ENCODE measurements at regions not wholly inside any gene's neighbourhood (a gene's known extent, or its start where the extent isn't known, plus 50 kb on each side); places are given as distances from the start of the nearest gene placed in this dataset.
A peak's percentile ranks its signal among the peaks of the same experiment; 100 is the strongest.

GRCh38 chr20:43309266-43309665 is 119.6 kb upstream of the PTPRT start:
- DNase-seq (ENCODE audit: low spot score) = no peak
- TF ChIP-seq MAX (IDR thresholded peaks at IDR 0.05) (no peak), NR2F2 (IDR thresholded peaks at IDR 0.05) (no peak), JUND (IDR thresholded peaks at IDR 0.05) (no peak), TAF1 (conservative IDR thresholded peaks at IDR 0.05) (no peak), HNF4A (conservative IDR thresholded peaks at IDR 0.05) (no peak), GABPA (IDR thresholded peaks at IDR 0.05 in 1 of 2, conservative IDR thresholded peaks at IDR 0.05 in 1 of 2) (no peak), FOXA1 (IDR thresholded peaks at IDR 0.05) (no peak), HNF4G (IDR thresholded peaks at IDR 0.05) (no peak), ATF3 (IDR thresholded peaks at IDR 0.05) (no peak), REST (IDR thresholded peaks at IDR 0.05) (no peak), RXRA (IDR thresholded peaks at IDR 0.05) (no peak), RAD21 (IDR thresholded peaks at IDR 0.05) (no peak), SP1 (IDR thresholded peaks at IDR 0.05) (no peak), YY1 (IDR thresholded peaks at IDR 0.05) (no peak), EGR1 (IDR thresholded peaks at IDR 0.05; ENCODE audit: low read depth in 2 of 2) (no peak)
- TF ChIP-seq, protein P1, sequence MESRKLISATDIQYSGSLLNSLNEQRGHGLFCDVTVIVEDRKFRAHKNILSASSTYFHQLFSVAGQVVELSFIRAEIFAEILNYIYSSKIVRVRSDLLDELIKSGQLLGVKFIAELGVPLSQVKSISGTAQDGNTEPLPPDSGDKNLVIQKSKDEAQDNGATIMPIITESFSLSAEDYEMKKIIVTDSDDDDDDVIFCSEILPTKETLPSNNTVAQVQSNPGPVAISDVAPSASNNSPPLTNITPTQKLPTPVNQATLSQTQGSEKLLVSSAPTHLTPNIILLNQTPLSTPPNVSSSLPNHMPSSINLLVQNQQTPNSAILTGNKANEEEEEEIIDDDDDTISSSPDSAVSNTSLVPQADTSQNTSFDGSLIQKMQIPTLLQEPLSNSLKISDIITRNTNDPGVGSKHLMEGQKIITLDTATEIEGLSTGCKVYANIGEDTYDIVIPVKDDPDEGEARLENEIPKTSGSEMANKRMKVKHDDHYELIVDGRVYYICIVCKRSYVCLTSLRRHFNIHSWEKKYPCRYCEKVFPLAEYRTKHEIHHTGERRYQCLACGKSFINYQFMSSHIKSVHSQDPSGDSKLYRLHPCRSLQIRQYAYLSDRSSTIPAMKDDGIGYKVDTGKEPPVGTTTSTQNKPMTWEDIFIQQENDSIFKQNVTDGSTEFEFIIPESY (IDR thresholded peaks at IDR 0.05) = no peak
- TF ChIP-seq, protein P2, sequence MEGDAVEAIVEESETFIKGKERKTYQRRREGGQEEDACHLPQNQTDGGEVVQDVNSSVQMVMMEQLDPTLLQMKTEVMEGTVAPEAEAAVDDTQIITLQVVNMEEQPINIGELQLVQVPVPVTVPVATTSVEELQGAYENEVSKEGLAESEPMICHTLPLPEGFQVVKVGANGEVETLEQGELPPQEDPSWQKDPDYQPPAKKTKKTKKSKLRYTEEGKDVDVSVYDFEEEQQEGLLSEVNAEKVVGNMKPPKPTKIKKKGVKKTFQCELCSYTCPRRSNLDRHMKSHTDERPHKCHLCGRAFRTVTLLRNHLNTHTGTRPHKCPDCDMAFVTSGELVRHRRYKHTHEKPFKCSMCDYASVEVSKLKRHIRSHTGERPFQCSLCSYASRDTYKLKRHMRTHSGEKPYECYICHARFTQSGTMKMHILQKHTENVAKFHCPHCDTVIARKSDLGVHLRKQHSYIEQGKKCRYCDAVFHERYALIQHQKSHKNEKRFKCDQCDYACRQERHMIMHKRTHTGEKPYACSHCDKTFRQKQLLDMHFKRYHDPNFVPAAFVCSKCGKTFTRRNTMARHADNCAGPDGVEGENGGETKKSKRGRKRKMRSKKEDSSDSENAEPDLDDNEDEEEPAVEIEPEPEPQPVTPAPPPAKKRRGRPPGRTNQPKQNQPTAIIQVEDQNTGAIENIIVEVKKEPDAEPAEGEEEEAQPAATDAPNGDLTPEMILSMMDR (IDR thresholded peaks at IDR 0.05; ENCODE audit: low read depth, low read length, missing input control) = no peak
- Histone ChIP-seq H3K4me1 (ENCODE audit: control insufficient read depth in 4 of 4, insufficient read depth in 4 of 4, low read length in 3 of 4) (no peaks in the 10 kb centered on the region), H3K36me3 (ENCODE audit: control insufficient read depth in 4 of 4, insufficient read depth in 3 of 4, low read depth in 1 of 4, low read length in 3 of 4) (no peaks in the 10 kb centered on the region), H3K9me3 (ENCODE audit: control insufficient read depth in 4 of 4, low read length in 3 of 4) (peaks cover 0 to 10% (median 2%) of the 10 kb centered on the region in 4 donors), H3K4me3 (ENCODE audit: low read depth in 1 of 3, low read length in 3 of 3) (no peak overlapping the region), H3K9ac (ENCODE audit: low read depth in 1 of 2, low read length in 2 of 2) (no peak overlapping the region), H3K27me3 (ENCODE audit: control insufficient read depth in 4 of 4, insufficient read depth in 4 of 4, low read length in 3 of 4) (no peaks in the 10 kb centered on the region), H3K27ac (ENCODE audit: low read depth in 1 of 2, low read length in 2 of 2) (no peak overlapping the region)

GRCh38 chr20:43306837-43307236 is 117.1 kb upstream of the PTPRT start:
- Histone ChIP-seq H3K4me1 (ENCODE audit: control insufficient read depth in 4 of 4, insufficient read depth in 4 of 4, low read length in 3 of 4) (no peaks in the 10 kb centered on the region), H3K4me3 (ENCODE audit: low read depth in 1 of 3, low read length in 3 of 3) (no peak overlapping the region), H3K27me3 (ENCODE audit: control insufficient read depth in 4 of 4, insufficient read depth in 4 of 4, low read length in 3 of 4) (no peaks in the 10 kb centered on the region), H3K36me3 (ENCODE audit: control insufficient read depth in 4 of 4, insufficient read depth in 3 of 4, low read depth in 1 of 4, low read length in 3 of 4) (no peaks in the 10 kb centered on the region), H3K27ac (ENCODE audit: low read depth in 1 of 2, low read length in 2 of 2) (no peak overlapping the region), H3K9ac (ENCODE audit: low read depth in 1 of 2, low read length in 2 of 2) (no peak overlapping the region), H3K9me3 (ENCODE audit: control insufficient read depth in 4 of 4, low read length in 3 of 4) (peaks cover 0 to 10% (median 2%) of the 10 kb centered on the region in 4 donors)
- DNase-seq (ENCODE audit: low spot score) = no peak
- TF ChIP-seq HNF4A (conservative IDR thresholded peaks at IDR 0.05) (no peak), EGR1 (IDR thresholded peaks at IDR 0.05; ENCODE audit: low read depth in 2 of 2) (no peak), FOXA1 (IDR thresholded peaks at IDR 0.05) (no peak), NR2F2 (IDR thresholded peaks at IDR 0.05) (peak; percentile 27), HNF4G (IDR thresholded peaks at IDR 0.05) (no peak), ATF3 (IDR thresholded peaks at IDR 0.05) (no peak), RAD21 (IDR thresholded peaks at IDR 0.05) (no peak)
- 74% methylated on average over 4 of the region's 4 CpGs for WGBS
